D721Med (cell line): ENCODE measurements at regions not wholly inside any gene's neighbourhood (a gene's known extent, or its start where the extent isn't known, plus 50 kb on each side); places are given as distances from the start of the nearest gene placed in this dataset.

Experiments used
- DNase-seq: peaks from one replicate; pipeline ENCODE4 v3.0.0; 2011; ENCODE audit warnings: low spot score; ENCODE audit not compliant: insufficient read length
- FAIRE-seq: peaks from 2 replicates; lab custom pipeline; 2011; peaks lifted over from hg19 to GRCh38; lab: Jason Lieb, UNC
- TF ChIP-seq, protein P1 (sequence below): IDR thresholded peaks from 2 replicates; pipeline ENCODE4 v1.5.1; 2012; ENCODE audit warnings: mild to moderate bottlenecking, control low read depth; ENCODE audit not compliant: insufficient read depth; ENCODE audit errors: missing control alignments

DNA sequence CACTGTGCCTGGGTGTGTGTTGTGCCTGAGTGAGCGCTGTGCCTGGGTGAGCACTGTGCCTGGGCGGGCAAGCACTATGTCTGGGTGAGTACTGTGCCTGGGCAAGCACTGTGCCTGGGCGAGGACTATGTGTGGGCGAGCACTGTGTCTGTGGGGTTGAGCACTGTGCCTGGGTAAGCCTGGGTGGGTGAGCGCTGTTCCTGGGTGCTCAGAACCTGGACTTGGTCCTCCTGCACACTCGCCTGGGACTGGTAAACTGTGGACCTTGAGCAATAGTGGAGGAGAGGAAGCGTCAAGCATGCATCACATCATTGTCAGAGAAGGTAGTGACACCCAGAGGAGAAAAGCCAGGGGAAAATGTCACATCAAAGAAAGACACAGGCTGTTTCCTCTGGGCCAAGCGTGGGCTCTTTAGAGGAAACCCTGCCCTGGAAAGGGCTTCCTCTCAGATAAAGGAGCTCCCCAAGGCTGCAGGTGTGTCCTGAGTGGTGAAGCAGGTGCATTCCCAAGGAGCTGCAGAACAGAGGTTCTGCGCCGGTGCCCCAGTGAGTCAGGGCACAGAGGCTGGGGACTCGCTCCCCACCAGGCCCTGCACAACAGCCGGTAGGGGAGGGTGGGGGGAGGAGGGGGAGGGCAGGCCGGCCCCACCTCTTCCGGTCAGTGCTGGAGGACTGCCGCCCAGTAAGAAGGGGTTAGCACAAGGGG is 141.2 kb downstream of the TEX29 start:
- TF ChIP-seq, protein P1, sequence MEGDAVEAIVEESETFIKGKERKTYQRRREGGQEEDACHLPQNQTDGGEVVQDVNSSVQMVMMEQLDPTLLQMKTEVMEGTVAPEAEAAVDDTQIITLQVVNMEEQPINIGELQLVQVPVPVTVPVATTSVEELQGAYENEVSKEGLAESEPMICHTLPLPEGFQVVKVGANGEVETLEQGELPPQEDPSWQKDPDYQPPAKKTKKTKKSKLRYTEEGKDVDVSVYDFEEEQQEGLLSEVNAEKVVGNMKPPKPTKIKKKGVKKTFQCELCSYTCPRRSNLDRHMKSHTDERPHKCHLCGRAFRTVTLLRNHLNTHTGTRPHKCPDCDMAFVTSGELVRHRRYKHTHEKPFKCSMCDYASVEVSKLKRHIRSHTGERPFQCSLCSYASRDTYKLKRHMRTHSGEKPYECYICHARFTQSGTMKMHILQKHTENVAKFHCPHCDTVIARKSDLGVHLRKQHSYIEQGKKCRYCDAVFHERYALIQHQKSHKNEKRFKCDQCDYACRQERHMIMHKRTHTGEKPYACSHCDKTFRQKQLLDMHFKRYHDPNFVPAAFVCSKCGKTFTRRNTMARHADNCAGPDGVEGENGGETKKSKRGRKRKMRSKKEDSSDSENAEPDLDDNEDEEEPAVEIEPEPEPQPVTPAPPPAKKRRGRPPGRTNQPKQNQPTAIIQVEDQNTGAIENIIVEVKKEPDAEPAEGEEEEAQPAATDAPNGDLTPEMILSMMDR: no peak
- DNase-seq: no peak
- FAIRE-seq: no peak

DNA sequence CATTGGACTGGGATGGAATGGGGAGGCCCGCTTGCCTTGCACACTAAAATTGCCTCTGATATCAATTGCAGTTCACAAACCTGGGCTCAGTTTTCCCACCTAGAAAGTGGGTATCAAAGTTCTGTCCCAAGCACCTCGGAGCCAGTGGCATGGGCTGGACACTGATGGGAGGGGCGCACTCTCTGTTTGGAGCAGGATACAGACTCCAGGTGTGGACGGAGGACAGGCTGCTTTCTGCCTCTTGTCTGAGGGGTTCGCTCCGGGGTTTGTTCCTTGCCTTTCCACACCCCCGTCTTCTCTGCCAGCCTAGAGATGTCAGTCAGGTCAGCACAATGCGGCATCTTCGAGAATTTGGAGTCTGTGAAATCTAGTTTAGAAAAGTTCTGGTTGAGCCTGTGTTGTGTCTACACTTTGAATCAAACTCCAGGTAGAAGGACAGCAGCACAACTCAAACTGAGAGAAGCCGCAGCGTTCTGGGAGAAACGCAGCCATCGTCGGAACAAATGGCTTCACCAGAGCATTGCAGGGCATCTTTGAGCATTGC is 141.9 kb downstream of the TEX29 start:
- FAIRE-seq: no peak
- DNase-seq: no peak
- TF ChIP-seq, protein P1: no peak

- TF ChIP-seq, protein P1: no peak
- FAIRE-seq (no peak), DNase-seq (no peak)
Observed at GRCh38 chr13:111462944-111463343, 142.5 kb downstream of the TEX29 start.

GRCh38 chr13:111467111-111467890 is 146.9 kb downstream of the TEX29 start:
- FAIRE-seq: no peak
- TF ChIP-seq, protein P1: no peak
- no peak for DNase-seq

GRCh38 chr13:111468037-111468959 is 147.9 kb downstream of the TEX29 start:
- DNase-seq (no peak), FAIRE-seq (no peak)
- TF ChIP-seq, protein P1: no peak

DNA sequence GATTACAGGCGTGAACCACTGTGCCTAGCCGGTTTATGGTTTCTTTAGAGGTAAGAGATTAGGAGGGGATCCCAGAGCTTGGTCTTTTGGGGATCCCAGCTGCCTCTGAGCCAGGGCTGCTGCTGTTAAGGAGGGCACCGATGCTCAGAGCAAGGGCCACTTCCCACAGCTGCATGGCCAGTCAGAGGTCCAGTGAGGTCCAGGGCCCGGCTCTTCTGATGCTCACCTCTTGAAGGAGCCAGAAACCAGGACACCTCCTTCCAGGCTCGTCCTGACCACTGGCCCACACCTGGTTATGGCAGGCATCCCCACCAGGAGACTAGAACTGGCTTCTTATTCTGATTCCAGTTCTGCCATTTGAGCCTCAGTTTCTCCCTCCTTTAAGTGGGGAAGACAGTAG is 149.0 kb downstream of the TEX29 start:
- no peak for DNase-seq
- TF ChIP-seq, protein P1: no peak
- no peak for FAIRE-seq
